HG03460 (cell line): ENCODE measurements at regions not wholly inside any gene's neighbourhood (a gene's known extent, or its start where the extent isn't known, plus 50 kb on each side); places are given as distances from the start of the nearest gene placed in this dataset.

Source experiments
- ATAC-seq: cut with Tn5 transposase; IDR thresholded peaks from one replicate; pipeline ENCODE4 v1.9.1; 2021; ENCODE audit not compliant: unreplicated experiment

DNA sequence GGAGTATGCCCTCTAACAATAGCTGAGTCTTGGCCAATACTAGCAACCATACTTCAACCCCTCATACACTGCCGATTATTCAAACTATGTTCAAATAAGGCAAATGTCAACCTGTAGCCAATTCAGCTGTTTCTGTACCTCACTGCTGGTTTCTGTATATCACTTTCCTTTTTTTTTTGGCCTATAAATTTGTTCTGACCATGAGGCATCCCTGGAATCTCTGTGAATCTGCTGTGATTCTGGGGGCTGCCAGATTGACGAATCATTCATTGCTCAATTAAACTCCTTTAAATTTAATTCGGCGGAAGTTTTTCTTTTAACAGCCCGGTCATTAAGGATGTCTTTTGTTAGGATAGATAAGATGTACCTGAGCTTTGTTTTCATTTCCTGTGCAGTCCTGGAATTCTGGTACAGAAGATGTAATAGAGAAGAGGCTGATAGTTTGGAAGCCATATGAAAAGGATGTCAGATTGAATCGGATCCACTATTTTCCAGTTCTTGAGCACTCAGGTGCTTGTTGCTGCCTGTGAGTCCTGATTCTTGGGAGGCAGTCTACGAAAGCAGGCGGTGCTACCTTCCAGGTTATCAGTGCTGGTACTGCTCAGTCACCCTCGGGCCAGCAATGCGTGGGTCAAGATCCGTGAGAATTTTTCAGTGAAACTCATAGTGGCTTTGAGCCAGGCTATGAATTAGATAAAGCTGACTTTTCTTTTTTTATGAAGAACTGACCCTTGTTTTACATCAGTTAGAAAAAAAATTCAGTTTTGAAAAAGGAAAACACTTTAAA is 106.2 kb upstream of the TUT7 start:
- ATAC-seq: no peak

DNA sequence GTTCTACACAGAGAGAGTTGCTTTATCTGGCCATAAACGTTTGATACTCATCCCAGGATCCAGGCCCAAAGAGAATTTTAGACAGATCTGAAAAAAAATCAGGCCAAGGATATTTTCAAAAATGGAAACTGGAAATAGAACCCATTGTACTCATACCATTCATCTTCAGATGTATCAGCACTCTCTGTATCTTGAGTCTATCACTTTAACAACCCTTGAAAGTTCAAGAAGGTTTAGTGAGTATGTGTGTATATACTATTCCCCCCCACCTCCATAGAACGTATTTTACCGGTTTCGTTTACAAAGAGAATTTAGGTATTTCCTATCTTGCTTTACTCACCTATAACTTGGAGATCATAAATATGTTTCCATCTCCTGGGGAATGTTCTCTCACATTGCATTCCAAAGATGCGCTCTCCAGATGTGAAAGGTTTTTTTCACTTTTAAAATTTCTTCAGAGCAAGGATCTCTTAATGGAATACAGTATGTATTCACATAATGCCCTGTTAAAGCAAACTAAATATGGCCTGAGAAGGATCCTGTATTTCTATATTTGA is 105.5 kb upstream of the TUT7 start:
- ATAC-seq: no peak

- ATAC-seq: no peak
Measured at GRCh38 chr9:86459191-86459590, 105.0 kb upstream of the TUT7 start.

- ATAC-seq: no peak
Measured at GRCh38 chr9:86458191-86458855, 104.1 kb upstream of the TUT7 start.

- no peak for ATAC-seq
Measured at GRCh38 chr9:86456416-86456815, 102.2 kb upstream of the TUT7 start.

- no peak for ATAC-seq
Measured at GRCh38 chr9:86454701-86455615, 100.7 kb upstream of the TUT7 start.

- no peak for ATAC-seq
Measured at GRCh38 chr9:86452201-86452828, 98.1 kb upstream of the TUT7 start.

DNA sequence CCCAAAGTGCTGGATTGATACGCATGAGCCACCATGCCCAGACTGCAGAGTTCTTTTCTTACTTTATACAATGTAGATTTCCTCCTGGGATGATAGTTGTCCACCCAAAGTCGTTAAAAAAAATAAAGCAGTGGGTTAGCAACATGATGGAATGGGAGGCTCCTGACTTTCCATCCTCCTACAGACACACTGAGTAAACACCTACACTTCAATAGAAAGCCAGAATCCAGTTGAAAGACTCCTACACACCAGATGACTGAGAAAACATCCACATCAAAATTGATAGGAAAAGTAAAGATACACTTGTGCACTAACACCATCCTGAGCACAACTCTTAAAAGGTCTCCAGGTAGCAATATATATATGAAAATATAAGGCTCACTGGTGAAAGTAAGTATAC is 95.0 kb upstream of the TUT7 start:
- no peak for ATAC-seq

DNA sequence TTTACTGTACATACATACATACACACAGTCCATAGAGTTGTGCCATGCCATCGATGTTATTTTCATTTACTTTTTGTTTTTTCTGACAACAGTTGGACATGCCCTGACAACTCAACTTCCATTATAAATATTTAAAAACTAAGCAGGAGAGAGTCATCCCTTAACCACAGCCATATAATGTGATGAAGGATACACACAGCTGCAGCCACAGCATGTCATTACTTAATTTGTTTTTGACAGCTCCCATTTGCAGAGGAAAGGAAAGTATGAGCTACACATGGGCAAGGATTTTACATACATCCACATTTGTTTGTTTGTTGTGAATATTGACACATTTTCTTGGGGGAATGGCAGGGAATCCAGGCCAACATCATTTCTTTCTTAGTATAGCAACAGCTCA is 91.5 kb upstream of the TUT7 start:
- ATAC-seq: no peak

- ATAC-seq: no peak
Measured at GRCh38 chr9:86443992-86444391, 89.8 kb upstream of the TUT7 start.

DNA sequence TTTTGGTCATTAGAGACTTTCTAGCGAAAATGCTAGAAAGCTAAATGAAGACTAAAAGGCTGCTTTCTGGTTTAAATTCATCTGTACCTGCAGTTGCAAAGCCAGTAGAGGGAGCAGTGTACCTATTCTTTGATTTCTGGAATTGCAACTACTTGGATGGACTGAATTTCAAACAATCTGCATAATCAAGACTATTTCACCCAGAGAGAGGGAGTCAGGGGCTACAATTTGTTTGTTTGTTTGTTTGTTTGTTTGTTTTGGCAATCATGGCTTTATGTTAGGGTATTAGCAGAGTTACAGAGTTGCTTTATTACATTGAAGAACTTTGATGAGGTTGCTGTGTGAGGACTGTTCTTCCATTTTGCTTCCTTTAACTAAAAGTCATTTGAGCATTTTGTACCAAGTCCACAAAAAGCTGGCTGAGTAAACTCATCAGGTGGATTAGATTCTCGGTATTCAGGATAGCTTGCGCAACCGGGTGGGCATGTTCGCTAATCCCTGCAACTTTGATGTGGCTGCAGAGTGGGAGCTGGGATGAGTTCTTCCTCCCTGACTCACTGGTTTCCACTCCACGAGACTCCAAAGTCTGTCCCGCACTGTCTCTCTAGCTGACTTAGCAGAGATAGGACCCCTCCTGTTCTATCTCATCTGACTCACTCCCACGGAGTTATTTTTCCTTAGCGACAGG is 80.0 kb upstream of the TUT7 start:
- ATAC-seq: no peak

- ATAC-seq: no peak
Measured at GRCh38 chr9:86424251-86424891, 70.2 kb upstream of the TUT7 start.

DNA sequence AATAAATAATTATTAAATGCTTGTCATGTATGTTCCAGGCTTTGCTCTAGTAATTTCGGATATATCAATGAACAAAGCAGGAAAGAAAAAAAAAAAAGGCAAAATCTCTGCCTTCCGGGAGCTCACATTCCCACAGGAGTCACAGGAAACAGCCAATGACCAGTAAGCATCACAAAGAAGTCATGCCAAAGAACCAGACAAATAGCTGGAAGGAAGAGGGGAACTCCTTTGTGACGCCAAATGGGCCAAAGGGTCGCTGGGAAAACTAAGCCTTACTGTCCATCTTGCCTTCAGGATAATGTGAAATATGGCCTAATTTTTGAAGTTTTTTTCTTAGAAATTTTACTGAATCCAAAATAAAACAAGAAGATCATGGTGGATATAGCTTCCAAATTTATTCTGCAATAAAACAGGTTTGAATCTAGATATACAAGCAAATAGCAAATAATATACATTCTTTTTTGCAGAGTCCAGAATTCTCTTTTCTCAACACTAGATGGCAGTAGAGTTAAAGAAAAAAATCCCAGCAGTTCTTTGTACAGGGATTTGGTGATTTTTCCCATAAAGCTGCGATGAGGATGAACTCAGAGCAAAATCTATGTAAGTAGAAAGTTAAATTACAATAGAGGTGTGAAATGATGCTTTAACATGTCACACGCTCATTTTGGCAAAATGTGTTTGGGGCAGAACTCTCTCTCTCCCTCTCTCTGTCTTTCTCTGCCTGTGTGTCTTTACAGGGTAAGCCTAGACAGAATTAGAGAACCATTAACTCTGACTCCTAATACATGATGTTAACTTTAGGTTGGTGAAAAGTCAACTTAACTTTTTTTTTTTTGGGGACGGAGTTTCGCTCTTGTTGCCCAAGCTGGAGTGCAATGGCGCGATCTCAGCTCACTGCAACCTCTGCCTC is 60.0 kb upstream of the TUT7 start:
- ATAC-seq: no peak

- no peak for ATAC-seq
Measured at GRCh38 chr9:86410281-86410680, 56.1 kb upstream of the TUT7 start.

- no peak for ATAC-seq
Measured at GRCh38 chr9:86408121-86408520, 53.9 kb upstream of the TUT7 start.

GRCh38 chr9:86407022-86407421 is 52.8 kb upstream of the TUT7 start:
- no peak for ATAC-seq

DNA sequence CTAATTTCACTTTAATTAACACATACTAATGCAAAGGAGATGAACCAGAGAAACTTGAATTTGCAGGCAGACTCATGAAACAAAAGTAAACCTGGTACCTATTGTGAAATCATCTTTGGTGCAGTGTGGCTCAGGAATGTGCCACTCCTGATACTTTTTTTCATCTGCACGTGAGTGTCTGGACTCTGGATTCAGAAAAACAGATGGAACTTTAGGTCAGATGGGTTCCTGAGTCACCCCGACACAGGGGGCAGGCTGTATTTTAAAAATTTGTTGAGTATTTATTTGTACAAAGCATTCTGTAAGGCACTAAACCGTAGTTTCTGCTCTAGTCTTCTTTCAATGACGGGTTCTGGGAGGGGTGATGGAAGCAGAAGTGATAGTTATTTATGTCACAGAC is 52.2 kb upstream of the TUT7 start:
- no peak for ATAC-seq

DNA sequence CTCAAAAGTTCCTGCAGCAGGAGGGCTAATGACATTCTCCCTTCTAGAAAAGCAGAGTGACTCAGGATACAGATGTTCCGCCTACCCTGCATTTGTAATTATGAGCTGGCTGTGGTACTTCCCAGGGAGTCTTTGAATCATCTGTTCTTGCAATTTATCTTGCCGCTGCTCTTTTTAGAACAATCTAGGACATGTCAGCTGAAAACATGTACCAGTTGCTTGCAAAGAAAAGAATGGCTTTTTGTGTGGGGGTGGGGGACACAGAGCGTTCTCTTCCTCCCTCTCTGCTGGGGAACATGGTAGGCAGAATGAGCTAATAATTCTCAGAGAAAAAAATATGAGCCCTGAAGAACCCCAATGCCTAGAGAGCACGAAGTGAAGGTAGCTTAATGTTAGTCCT is 51.7 kb upstream of the TUT7 start:
- no peak for ATAC-seq

- ATAC-seq: no peak
Measured at GRCh38 chr9:86405086-86405491, 50.9 kb upstream of the TUT7 start.
